ENCODE measurements at regions not wholly inside any gene's neighbourhood (a gene's known extent, or its start where the extent isn't known, plus 50 kb on each side); places are given as distances from the start of the nearest gene placed in this dataset.
"Not testable (repeated sequence)": the region's sequence is repeated elsewhere in the genome, so short reads cannot be mapped to it uniquely, and the experiment has no call there.

- DNase-seq (ENCODE audit: low spot score), result no peak
Measured at GRCh38 chr3:25952133-25952532, 162.2 kb downstream of the OXSM start.

- no peak for DNase-seq (ENCODE audit: low spot score)
Measured at GRCh38 chr3:25957026-25957425, 167.1 kb downstream of the OXSM start.

GRCh38 chr3:25960776-25961175, 170.9 kb downstream of the OXSM start:
- no peak for DNase-seq (ENCODE audit: low spot score)

GRCh38 chr3:25962255-25962654, 172.4 kb downstream of the OXSM start:
- no peak for DNase-seq (ENCODE audit: low spot score)

GRCh38 chr3:25964141-25964540, 174.3 kb downstream of the OXSM start:
- no peak for DNase-seq (ENCODE audit: low spot score)

- DNase-seq (ENCODE audit: low spot score), result no peak
Measured at GRCh38 chr3:25967385-25967784, 177.5 kb downstream of the OXSM start.

- DNase-seq (ENCODE audit: low spot score), result no peak
Measured at GRCh38 chr3:25971736-25972135, 181.8 kb downstream of the OXSM start.

GRCh38 chr3:25973122-25973521, 183.2 kb downstream of the OXSM start:
- DNase-seq (ENCODE audit: low spot score), result no peak

GRCh38 chr3:25982756-25983155, 192.9 kb downstream of the OXSM start:
- DNase-seq (ENCODE audit: low spot score), result no peak

GRCh38 chr3:25985621-25986020, 195.7 kb downstream of the OXSM start:
- no peak for DNase-seq (ENCODE audit: low spot score)

GRCh38 chr3:25992606-25993005, 202.7 kb downstream of the OXSM start:
- no peak for DNase-seq (ENCODE audit: low spot score)

GRCh38 chr3:26004172-26004571, 214.3 kb downstream of the OXSM start:
- no peak for DNase-seq (ENCODE audit: low spot score)

GRCh38 chr3:26011276-26011675, 221.4 kb downstream of the OXSM start:
- no peak for DNase-seq (ENCODE audit: low spot score)

GRCh38 chr3:26012241-26012745, 222.4 kb downstream of the OXSM start:
- no peak for DNase-seq (ENCODE audit: low spot score)

GRCh38 chr3:26015752-26016151, 225.9 kb downstream of the OXSM start:
- DNase-seq (ENCODE audit: low spot score), result no peak

GRCh38 chr3:26018889-26019288, 229.0 kb downstream of the OXSM start:
- no peak for DNase-seq (ENCODE audit: low spot score)

GRCh38 chr3:26024206-26024605, 234.3 kb downstream of the OXSM start:
- not testable (repeated sequence) for DNase-seq (ENCODE audit: low spot score)

- DNase-seq (ENCODE audit: low spot score), result no peak
Measured at GRCh38 chr3:26029321-26029720, 239.4 kb downstream of the OXSM start.

- not testable (repeated sequence) for DNase-seq (ENCODE audit: low spot score)
Measured at GRCh38 chr3:26042126-26042525, 252.2 kb downstream of the OXSM start.

GRCh38 chr3:26049951-26050350, 260.1 kb downstream of the OXSM start:
- no peak for DNase-seq (ENCODE audit: low spot score)

GRCh38 chr3:26050776-26051175, 260.9 kb downstream of the OXSM start:
- DNase-seq (ENCODE audit: low spot score), result no peak

GRCh38 chr3:26058901-26059321, 269.0 kb downstream of the OXSM start:
- DNase-seq (ENCODE audit: low spot score), result no peak

GRCh38 chr3:26061947-26062346, 272.1 kb downstream of the OXSM start:
- DNase-seq (ENCODE audit: low spot score), result no peak

GRCh38 chr3:26064297-26064696, 274.4 kb downstream of the OXSM start:
- no peak for DNase-seq (ENCODE audit: low spot score)

GRCh38 chr3:26068890-26069289, 279.0 kb downstream of the OXSM start:
- DNase-seq (ENCODE audit: low spot score), result no peak
